Upper lobe of right lung (tissue), 1 donor: ENCODE measurements at regions not wholly inside any gene's neighbourhood (a gene's known extent, or its start where the extent isn't known, plus 50 kb on each side); places are given as distances from the start of the nearest gene placed in this dataset.
"Not testable (repeated sequence)": the region's sequence is repeated elsewhere in the genome, so short reads cannot be mapped to it uniquely, and the experiment has no call there.

Experiments used
- ATAC-seq: fragments of 200-7000 bp; cut with Tn5 transposase; one replicate; pipeline ENCODE4 v1.9.1; 2020; ENCODE audit warnings: mild to moderate bottlenecking, moderate library complexity
- DNase-seq: peaks from one replicate; pipeline ENCODE4 v3.0.0-alpha.2; 2020
- H3K27ac ChIP-seq: fragments of 200-600 bp; one replicate; pipeline ENCODE4 v1.8.0; 2022
- H3K27me3 ChIP-seq: fragments of 200-600 bp; one replicate; pipeline ENCODE4 v1.8.0; 2022; ENCODE audit warnings: mild to moderate bottlenecking
- H3K36me3 ChIP-seq: fragments of 200-600 bp; one replicate; pipeline ENCODE4 v1.8.0; 2022
- H3K4me1 ChIP-seq: fragments of 200-600 bp; one replicate; pipeline ENCODE4 v1.8.0; 2022
- H3K4me3 ChIP-seq: fragments of 200-600 bp; one replicate; pipeline ENCODE4 v1.8.0; 2022; ENCODE audit warnings: mild to moderate bottlenecking
- H3K9me3 ChIP-seq: fragments of 200-600 bp; one replicate; pipeline ENCODE4 v1.8.0; 2022
- CTCF ChIP-seq: fragments of 200-600 bp; IDR thresholded peaks from one replicate; pipeline ENCODE4 v1.8.0; 2022; ENCODE audit warnings: antibody characterized with exemption
- intact Hi-C: fragments of 100-400 bp; cut with DNase I; formaldehyde crosslinking; loops from one replicate; pipeline ENCODE4 v1.11.0; 2022
- donor health status: DM: no; HTN: yes; CAD: no; lungs with severe emphysema.

DNA sequence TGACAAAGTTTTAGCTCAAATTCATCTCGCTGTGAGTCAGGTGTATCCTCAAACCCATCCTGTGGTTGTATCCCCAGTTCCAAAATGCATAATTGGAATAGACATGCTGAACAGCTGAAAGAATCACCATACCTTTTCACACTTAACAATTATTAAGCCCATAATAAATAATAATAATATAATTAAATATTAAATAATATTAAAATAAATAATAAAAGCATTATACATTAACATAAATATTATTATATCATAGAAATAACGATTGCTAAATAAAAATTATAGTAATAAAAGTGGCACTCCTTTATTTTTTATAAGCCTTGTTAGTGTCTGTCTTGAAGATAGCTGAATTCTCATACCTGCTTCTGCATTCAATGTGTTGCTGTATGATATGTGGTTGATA, 257.5 kb upstream of the B3GALT2 start:
- intact Hi-C loops = no loop called here

DNA sequence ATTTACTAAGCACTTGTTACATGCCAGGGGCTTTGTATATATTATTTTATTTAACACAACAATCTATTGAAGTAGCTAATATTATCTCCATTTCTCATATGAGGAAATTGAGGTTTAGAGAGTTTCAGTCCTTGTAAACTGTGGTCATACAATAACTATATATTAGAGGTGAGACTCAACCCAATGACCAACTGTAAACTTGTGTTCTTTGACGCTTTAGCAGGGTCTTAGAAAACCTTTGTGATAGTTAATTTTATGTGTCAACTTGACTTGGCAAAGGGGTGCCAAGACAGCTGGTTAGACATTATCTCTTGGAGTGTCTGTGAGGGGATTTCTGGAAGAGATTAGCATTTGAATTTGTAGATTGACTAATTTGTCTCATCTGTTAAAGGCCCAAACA, 252.4 kb upstream of the B3GALT2 start:
- no peak overlapping the region for H3K4me3 ChIP-seq
- ATAC-seq = no peak
- H3K27ac ChIP-seq = no peak overlapping the region
- intact Hi-C loops = no loop called here
- no peaks in the 10 kb centered on the region for H3K36me3 ChIP-seq
- no peak for DNase-seq
- H3K4me1 ChIP-seq = no peaks in the 10 kb centered on the region
- peaks cover under 1% of the 10 kb centered on the region for H3K9me3 ChIP-seq
- TF ChIP-seq CTCF = no peak
- no peaks in the 10 kb centered on the region for H3K27me3 ChIP-seq

More for the DNA sequence above, 257.5 kb upstream of the B3GALT2 start:
- DNase-seq = no peak
- H3K4me3 ChIP-seq = no peak overlapping the region
- no peaks in the 10 kb centered on the region for H3K9me3 ChIP-seq
- H3K4me1 ChIP-seq = no peaks in the 10 kb centered on the region
- H3K36me3 ChIP-seq = no peaks in the 10 kb centered on the region
- no peak for ATAC-seq
- H3K27ac ChIP-seq = no peak overlapping the region
- H3K27me3 ChIP-seq = no peaks in the 10 kb centered on the region
- no peak for TF ChIP-seq CTCF

DNA sequence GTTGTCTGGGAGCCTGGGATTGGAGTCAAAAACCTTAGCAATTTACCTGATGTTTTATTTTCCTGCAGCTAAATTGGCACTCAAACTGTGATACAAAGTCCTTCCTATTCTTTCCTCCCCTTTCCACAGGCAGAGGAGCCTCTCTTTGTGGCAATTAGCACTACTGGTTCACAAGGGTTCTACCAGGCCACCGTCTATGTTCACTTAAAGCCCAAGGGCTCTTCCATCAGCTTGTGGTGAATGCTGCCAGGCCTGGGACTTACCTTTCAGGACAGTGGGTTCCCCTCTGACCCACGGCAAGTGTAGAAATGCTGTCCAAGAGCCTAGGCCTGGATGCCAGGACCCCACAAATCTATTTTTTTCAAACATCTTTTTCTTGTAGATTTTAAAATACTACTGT, 251.9 kb upstream of the B3GALT2 start:
- DNase-seq (no peak), ATAC-seq (no peak)
- no peaks in the 10 kb centered on the region for H3K36me3 ChIP-seq
- no peak overlapping the region for H3K27ac ChIP-seq
- no peaks in the 10 kb centered on the region for H3K27me3 ChIP-seq
- intact Hi-C loops = no loop called here
- TF ChIP-seq CTCF = no peak
- H3K4me1 ChIP-seq = no peaks in the 10 kb centered on the region
- H3K4me3 ChIP-seq = no peak overlapping the region
- peaks cover 5% of the 10 kb centered on the region for H3K9me3 ChIP-seq

GRCh38 chr1:193437785-193438184, 251.4 kb upstream of the B3GALT2 start:
- peaks cover 9% of the 10 kb centered on the region for H3K9me3 ChIP-seq
- no peak overlapping the region for H3K27ac ChIP-seq
- TF ChIP-seq CTCF = no peak
- H3K36me3 ChIP-seq = no peaks in the 10 kb centered on the region
- DNase-seq (no peak), ATAC-seq (no peak)
- no peaks in the 10 kb centered on the region for H3K27me3 ChIP-seq
- no peaks in the 10 kb centered on the region for H3K4me1 ChIP-seq
- H3K4me3 ChIP-seq = no peak overlapping the region
- intact Hi-C loops = no loop called here

DNA sequence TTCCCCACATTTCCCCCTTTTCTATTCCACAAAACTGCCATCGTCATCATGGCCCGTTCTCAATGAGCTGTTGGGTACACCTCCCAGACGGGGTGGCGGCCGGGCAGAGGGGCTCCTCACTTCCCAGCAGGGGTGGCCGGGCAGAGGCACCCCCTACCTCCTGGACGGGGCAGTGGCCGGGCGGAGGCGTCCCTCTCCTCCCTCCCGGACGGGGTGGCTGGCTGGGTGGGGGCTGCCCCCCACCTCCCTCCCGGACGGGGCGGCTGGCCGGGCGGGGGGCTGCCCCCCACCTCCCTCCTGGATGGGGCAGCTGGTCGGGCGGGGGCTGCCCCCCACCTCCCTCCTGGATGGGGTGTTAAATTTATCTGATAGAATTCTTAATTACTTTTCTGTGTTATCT, 250.9 kb upstream of the B3GALT2 start:
- not testable (repeated sequence) for ATAC-seq

DNA sequence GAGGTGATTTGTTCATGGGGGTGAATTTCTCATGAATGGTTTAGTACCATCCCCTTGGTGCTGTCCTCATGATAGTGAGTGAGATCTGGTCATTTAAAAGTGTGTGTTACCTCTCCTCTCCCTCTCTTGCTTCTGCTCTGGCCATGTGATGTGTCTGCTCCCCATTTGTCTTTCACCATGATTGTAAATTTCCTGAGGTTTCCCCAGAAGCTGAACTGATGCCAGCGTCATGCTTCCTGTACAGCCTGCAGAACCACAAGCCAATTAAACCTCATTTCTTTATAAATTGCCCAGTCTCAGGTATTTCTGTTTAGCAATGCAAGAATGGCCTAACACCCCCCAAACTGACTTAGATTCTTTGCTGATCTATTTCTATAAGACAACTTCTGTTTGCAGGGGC, 249.4 kb upstream of the B3GALT2 start:
- H3K4me3 ChIP-seq = no peak overlapping the region
- H3K36me3 ChIP-seq = no peaks in the 10 kb centered on the region
- intact Hi-C loops = no loop called here
- peaks cover 9% of the 10 kb centered on the region for H3K9me3 ChIP-seq
- H3K4me1 ChIP-seq = no peaks in the 10 kb centered on the region
- ATAC-seq (no peak), DNase-seq (no peak)
- no peak for TF ChIP-seq CTCF
- H3K27me3 ChIP-seq = no peaks in the 10 kb centered on the region
- no peak overlapping the region for H3K27ac ChIP-seq

More for the DNA sequence above, 250.9 kb upstream of the B3GALT2 start:
- DNase-seq, H3K4me3 ChIP-seq, H3K4me1 ChIP-seq, H3K27ac ChIP-seq, intact Hi-C loops, H3K27me3 ChIP-seq, H3K9me3 ChIP-seq, H3K36me3 ChIP-seq: not testable (repeated sequence)
